ENCODE measurements at regions not wholly inside any gene's neighbourhood (a gene's known extent, or its start where the extent isn't known, plus 50 kb on each side); places are given as distances from the start of the nearest gene placed in this dataset.

- no peak for ATAC-seq
- Histone ChIP-seq H3K27me3 (ENCODE audit: insufficient read depth, low read length) (no peaks in the 10 kb centered on the region), H3K36me3 (ENCODE audit: control insufficient read depth in 1 of 2, insufficient read depth in 2 of 2, low read length in 2 of 2) (no peaks in the 10 kb centered on the region), H2AFZ (ENCODE audit: low read depth, low read length, poor library complexity, severe bottlenecking) (no peak overlapping the region), H3K27ac (ENCODE audit: low read depth, low read length) (no peak overlapping the region), H3K9me2 (ENCODE audit: insufficient read depth) (no peaks in the 10 kb centered on the region), H3K4me3 (replicated peaks in 1 of 2; ENCODE audit: low read depth in 1 of 2, low read length in 2 of 2) (no peak overlapping the region), H3K79me2 (ENCODE audit: insufficient read depth, low read length) (no peaks in the 10 kb centered on the region), H3K4me2 (ENCODE audit: low read length) (no peak overlapping the region), H4K20me1 (ENCODE audit: insufficient read depth) (no peaks in the 10 kb centered on the region), H3K9ac (ENCODE audit: low read length) (no peak overlapping the region), H3K9me3 (ENCODE audit: control insufficient read depth in 1 of 2, insufficient read depth in 1 of 2, low read depth in 1 of 2, low read length in 2 of 2) (no peaks in the 10 kb centered on the region), H3K4me1 (ENCODE audit: control insufficient read depth in 1 of 2, insufficient read depth in 2 of 2, low read length in 2 of 2) (no peaks in the 10 kb centered on the region)
- TF ChIP-seq ZNF274 (IDR thresholded peaks at IDR 0.05; ENCODE audit: low read depth, low read length) = no peak
- no peak for TF ChIP-seq TCF7L2 (IDR thresholded peaks at IDR 0.05; ENCODE audit: borderline replicate concordance, extremely low read depth, insufficient read depth, insufficient read length)
- TF ChIP-seq POLR2A (IDR thresholded peaks at IDR 0.05; ENCODE audit: borderline replicate concordance, extremely low read depth, insufficient read depth, insufficient read length) = no peak
- TF ChIP-seq EZH2phosphoT487 (IDR thresholded peaks at IDR 0.05; ENCODE audit: borderline replicate concordance) = no peak
- no peak for TF ChIP-seq POLR2AphosphoS5 (IDR thresholded peaks at IDR 0.05; ENCODE audit: low read depth, low read length)
- no peak for TF ChIP-seq SRF (IDR thresholded peaks at IDR 0.05; ENCODE audit: low read depth)
- no peak for TF ChIP-seq EZH2 (IDR thresholded peaks at IDR 0.05)
- no TSS peak for BruUV-seq (replicated peaks)
- POLR2A ChIA-PET = no interaction called here
- intact Hi-C loops (cut with micrococcal nuclease) = no loop called here
- RAD21 ChIA-PET (ENCODE audit: low non-redundant PET in 1 of 2, low total read pairs in 2 of 2, uncharacterized antibody in 2 of 2, unreplicated experiment in 2 of 2) = no interaction called here
- DNase-seq (ENCODE audit: low read depth, low spot score) = no peak
- CTCF ChIA-PET = no interaction called here
Observed at GRCh38 chr5:130939059-130939458, 226.0 kb downstream of the HINT1 start.

DNA sequence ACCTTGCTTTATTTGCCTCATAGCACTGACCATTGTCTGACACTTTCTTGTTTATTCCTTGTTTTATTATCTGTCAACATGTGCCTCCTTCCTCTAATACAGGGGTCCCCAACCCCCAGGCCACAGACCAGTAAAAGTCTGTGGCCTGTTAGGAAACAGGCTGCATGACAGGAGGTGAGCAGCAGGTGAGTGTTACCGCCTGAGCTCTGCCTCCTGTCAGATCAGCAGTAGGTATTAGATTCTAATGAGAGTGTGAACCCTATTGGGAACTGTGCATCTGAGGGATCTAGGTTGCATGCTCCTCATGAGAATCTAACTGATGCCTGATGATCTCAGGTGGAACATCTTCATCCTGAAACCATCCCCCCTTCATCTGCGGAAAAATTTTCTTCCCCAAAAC lies 228.0 kb downstream of the HINT1 start:
- ChIA-PET CTCF (no interaction called here), POLR2A (no interaction called here), RAD21 (ENCODE audit: low non-redundant PET in 1 of 2, low total read pairs in 2 of 2, uncharacterized antibody in 2 of 2, unreplicated experiment in 2 of 2) (no interaction called here)
- Histone ChIP-seq H3K36me3 (ENCODE audit: control insufficient read depth in 1 of 2, insufficient read depth in 2 of 2, low read length in 2 of 2) (no peaks in the 10 kb centered on the region), H3K4me1 (ENCODE audit: control insufficient read depth in 1 of 2, insufficient read depth in 2 of 2, low read length in 2 of 2) (no peaks in the 10 kb centered on the region), H3K4me3 (replicated peaks in 1 of 2; ENCODE audit: low read depth in 1 of 2, low read length in 2 of 2) (no peak overlapping the region), H3K9me3 (ENCODE audit: control insufficient read depth in 1 of 2, insufficient read depth in 1 of 2, low read depth in 1 of 2, low read length in 2 of 2) (no peaks in the 10 kb centered on the region), H3K79me2 (ENCODE audit: insufficient read depth, low read length) (no peaks in the 10 kb centered on the region), H3K4me2 (ENCODE audit: low read length) (no peak overlapping the region), H4K20me1 (ENCODE audit: insufficient read depth) (no peaks in the 10 kb centered on the region), H3K27ac (ENCODE audit: low read depth, low read length) (no peak overlapping the region), H2AFZ (ENCODE audit: low read depth, low read length, poor library complexity, severe bottlenecking) (no peak overlapping the region), H3K27me3 (ENCODE audit: insufficient read depth, low read length) (no peaks in the 10 kb centered on the region), H3K9ac (ENCODE audit: low read length) (no peak overlapping the region), H3K9me2 (ENCODE audit: insufficient read depth) (no peaks in the 10 kb centered on the region)
- no TSS peak for BruUV-seq (replicated peaks)
- DNase-seq (ENCODE audit: low read depth, low spot score) (no peak), ATAC-seq (no peak)
- intact Hi-C loops (cut with micrococcal nuclease) = no loop called here
- TF ChIP-seq, protein P1, sequence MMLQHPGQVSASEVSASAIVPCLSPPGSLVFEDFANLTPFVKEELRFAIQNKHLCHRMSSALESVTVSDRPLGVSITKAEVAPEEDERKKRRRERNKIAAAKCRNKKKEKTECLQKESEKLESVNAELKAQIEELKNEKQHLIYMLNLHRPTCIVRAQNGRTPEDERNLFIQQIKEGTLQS (IDR thresholded peaks at IDR 0.05) = no peak
- TF ChIP-seq JUND (IDR thresholded peaks at IDR 0.05) (no peak), CBX3 (IDR thresholded peaks at IDR 0.05; ENCODE audit: low read depth) (no peak), YY1 (IDR thresholded peaks at IDR 0.05; ENCODE audit: extremely low read depth, insufficient replicate concordance, low read depth, low read length) (no peak), EZH2phosphoT487 (IDR thresholded peaks at IDR 0.05; ENCODE audit: borderline replicate concordance) (no peak), CEBPB (IDR thresholded peaks at IDR 0.05; ENCODE audit: low read depth) (no peak), ELF1 (IDR thresholded peaks at IDR 0.05; ENCODE audit: borderline replicate concordance, low read depth) (no peak), POLR2A (IDR thresholded peaks at IDR 0.05; ENCODE audit: borderline replicate concordance, extremely low read depth, insufficient read depth, insufficient read length) (no peak), TCF7L2 (IDR thresholded peaks at IDR 0.05; ENCODE audit: borderline replicate concordance, extremely low read depth, insufficient read depth, insufficient read length) (no peak)
- TF ChIP-seq, protein P2, sequence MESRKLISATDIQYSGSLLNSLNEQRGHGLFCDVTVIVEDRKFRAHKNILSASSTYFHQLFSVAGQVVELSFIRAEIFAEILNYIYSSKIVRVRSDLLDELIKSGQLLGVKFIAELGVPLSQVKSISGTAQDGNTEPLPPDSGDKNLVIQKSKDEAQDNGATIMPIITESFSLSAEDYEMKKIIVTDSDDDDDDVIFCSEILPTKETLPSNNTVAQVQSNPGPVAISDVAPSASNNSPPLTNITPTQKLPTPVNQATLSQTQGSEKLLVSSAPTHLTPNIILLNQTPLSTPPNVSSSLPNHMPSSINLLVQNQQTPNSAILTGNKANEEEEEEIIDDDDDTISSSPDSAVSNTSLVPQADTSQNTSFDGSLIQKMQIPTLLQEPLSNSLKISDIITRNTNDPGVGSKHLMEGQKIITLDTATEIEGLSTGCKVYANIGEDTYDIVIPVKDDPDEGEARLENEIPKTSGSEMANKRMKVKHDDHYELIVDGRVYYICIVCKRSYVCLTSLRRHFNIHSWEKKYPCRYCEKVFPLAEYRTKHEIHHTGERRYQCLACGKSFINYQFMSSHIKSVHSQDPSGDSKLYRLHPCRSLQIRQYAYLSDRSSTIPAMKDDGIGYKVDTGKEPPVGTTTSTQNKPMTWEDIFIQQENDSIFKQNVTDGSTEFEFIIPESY (IDR thresholded peaks at IDR 0.05; ENCODE audit: extremely low read depth, insufficient replicate concordance, low read length) = no peak
- TF ChIP-seq, protein P3, sequence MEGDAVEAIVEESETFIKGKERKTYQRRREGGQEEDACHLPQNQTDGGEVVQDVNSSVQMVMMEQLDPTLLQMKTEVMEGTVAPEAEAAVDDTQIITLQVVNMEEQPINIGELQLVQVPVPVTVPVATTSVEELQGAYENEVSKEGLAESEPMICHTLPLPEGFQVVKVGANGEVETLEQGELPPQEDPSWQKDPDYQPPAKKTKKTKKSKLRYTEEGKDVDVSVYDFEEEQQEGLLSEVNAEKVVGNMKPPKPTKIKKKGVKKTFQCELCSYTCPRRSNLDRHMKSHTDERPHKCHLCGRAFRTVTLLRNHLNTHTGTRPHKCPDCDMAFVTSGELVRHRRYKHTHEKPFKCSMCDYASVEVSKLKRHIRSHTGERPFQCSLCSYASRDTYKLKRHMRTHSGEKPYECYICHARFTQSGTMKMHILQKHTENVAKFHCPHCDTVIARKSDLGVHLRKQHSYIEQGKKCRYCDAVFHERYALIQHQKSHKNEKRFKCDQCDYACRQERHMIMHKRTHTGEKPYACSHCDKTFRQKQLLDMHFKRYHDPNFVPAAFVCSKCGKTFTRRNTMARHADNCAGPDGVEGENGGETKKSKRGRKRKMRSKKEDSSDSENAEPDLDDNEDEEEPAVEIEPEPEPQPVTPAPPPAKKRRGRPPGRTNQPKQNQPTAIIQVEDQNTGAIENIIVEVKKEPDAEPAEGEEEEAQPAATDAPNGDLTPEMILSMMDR (IDR thresholded peaks at IDR 0.05 in 2 of 3, conservative IDR thresholded peaks at IDR 0.05 in 1 of 3; ENCODE audit: borderline replicate concordance in 1 of 3, insufficient read depth in 1 of 3, low read depth in 2 of 3, low read length in 2 of 3) = no peak

Data from HCT116 (cell line).